PFSK-1 (cell line): ENCODE measurements at regions not wholly inside any gene's neighbourhood (a gene's known extent, or its start where the extent isn't known, plus 50 kb on each side); places are given as distances from the start of the nearest gene placed in this dataset.

Experiments used
- FOXP2 ChIP-seq: optimal IDR thresholded peaks from 2 replicates; pipeline ENCODE3; 2011; ENCODE audit warnings: borderline replicate concordance, control low read depth, inconsistent platforms; ENCODE audit not compliant: insufficient read depth; ENCODE audit errors: extremely low read length, extremely low read depth
- POLR2AphosphoS5 ChIP-seq: IDR thresholded peaks from 2 replicates; pipeline ENCODE4 v1.6.1; 2012; ENCODE audit warnings: low read depth, mild to moderate bottlenecking, control low read depth, low read length, moderate library complexity
- SIN3A ChIP-seq: IDR thresholded peaks from 2 replicates; pipeline ENCODE4 v1.6.1; 2012; ENCODE audit warnings: mild to moderate bottlenecking, low read length, moderate library complexity, borderline replicate concordance; ENCODE audit not compliant: insufficient read depth
- TAF1 ChIP-seq: IDR thresholded peaks from 2 replicates; pipeline ENCODE4 v1.6.1; 2012; ENCODE audit warnings: low read length, control low read depth, borderline replicate concordance; ENCODE audit not compliant: insufficient read depth
- TF ChIP-seq, protein P1 (sequence below), 2 experiments: IDR thresholded peaks; 2 replicates each; pipeline versions ENCODE4 v1.6.1 to v1.8.0; 2011 to 2012; ENCODE audit warnings: low read depth in 2 of 2, low read length in 2 of 2, control low read depth in 1 of 2, inconsistent platforms in 1 of 2, mild to moderate bottlenecking in 1 of 2, moderate library complexity in 1 of 2; ENCODE audit not compliant: insufficient read depth in 1 of 2

DNA sequence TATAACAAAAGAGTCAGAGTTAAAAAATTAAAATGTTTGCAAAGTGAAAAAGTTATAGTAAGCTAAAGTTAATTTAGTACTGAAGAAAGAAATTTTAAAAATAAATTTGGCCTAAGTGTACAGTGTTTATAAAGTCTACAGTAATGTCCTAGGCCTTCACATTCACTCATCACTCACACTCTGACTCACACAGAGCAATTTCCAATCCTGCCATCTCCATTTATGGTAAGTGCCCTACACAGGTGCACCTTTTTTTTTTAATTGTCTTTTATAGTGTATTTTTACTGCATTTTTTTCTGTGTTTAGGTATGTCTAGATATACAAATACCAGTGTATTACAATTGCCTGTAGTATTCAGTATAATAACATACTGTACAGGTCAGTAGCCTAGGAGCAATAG is 562.9 kb downstream of the PIK3C3 start:
- TF ChIP-seq FOXP2 (no peak), POLR2AphosphoS5 (no peak), SIN3A (no peak), TAF1 (no peak)
- TF ChIP-seq, protein P1, sequence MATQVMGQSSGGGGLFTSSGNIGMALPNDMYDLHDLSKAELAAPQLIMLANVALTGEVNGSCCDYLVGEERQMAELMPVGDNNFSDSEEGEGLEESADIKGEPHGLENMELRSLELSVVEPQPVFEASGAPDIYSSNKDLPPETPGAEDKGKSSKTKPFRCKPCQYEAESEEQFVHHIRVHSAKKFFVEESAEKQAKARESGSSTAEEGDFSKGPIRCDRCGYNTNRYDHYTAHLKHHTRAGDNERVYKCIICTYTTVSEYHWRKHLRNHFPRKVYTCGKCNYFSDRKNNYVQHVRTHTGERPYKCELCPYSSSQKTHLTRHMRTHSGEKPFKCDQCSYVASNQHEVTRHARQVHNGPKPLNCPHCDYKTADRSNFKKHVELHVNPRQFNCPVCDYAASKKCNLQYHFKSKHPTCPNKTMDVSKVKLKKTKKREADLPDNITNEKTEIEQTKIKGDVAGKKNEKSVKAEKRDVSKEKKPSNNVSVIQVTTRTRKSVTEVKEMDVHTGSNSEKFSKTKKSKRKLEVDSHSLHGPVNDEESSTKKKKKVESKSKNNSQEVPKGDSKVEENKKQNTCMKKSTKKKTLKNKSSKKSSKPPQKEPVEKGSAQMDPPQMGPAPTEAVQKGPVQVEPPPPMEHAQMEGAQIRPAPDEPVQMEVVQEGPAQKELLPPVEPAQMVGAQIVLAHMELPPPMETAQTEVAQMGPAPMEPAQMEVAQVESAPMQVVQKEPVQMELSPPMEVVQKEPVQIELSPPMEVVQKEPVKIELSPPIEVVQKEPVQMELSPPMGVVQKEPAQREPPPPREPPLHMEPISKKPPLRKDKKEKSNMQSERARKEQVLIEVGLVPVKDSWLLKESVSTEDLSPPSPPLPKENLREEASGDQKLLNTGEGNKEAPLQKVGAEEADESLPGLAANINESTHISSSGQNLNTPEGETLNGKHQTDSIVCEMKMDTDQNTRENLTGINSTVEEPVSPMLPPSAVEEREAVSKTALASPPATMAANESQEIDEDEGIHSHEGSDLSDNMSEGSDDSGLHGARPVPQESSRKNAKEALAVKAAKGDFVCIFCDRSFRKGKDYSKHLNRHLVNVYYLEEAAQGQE (IDR thresholded peaks at IDR 0.05; ENCODE audit: insufficient read depth in 1 of 2, low read depth in 2 of 2, low read length in 2 of 2), result no peak

DNA sequence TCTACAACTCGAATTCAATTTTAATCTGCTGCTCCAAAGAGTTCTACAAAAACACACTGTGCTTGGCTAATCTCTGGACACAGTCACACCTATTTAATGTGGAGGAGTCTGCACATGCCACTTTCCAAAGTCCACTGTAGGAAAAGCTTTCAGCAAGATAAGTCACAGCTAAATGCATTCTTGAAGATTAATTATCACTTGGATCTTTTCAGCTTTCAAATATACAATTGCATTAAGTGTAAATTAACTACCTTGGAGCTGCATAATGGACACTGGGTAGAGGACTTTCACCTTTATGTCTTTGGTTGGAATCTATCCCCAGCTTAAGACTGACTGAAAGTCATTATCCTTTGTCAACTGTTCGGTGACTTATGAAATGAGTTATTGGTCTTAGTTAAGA is 565.1 kb downstream of the PIK3C3 start:
- TF ChIP-seq TAF1, result no peak
- TF ChIP-seq POLR2AphosphoS5, result no peak
- TF ChIP-seq, protein P1 (IDR thresholded peaks at IDR 0.05; ENCODE audit: insufficient read depth in 1 of 2, low read depth in 2 of 2, low read length in 2 of 2), result no peak
- TF ChIP-seq SIN3A, result no peak
- TF ChIP-seq FOXP2, result no peak

DNA sequence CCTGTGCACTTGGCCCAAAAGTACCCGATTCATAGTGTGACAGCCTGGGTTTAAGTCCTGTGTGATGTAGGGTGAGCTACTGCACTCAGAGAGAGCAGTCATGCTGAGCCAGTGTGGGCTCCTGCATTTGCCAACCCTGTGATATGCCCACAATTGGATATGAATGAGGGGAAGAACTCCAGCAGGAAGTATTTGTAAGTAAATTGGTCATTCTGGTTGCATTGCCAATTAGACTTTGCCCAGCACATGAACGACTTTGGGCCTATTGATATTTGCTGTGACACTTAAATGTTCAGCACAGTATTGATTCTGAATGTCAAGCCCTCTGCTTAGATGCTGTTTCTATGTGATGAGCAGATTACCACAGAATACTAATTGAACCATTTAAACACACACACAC is 570.9 kb downstream of the PIK3C3 start:
- TF ChIP-seq POLR2AphosphoS5 (no peak), FOXP2 (no peak), SIN3A (no peak), TAF1 (no peak)
- TF ChIP-seq, protein P1 (IDR thresholded peaks at IDR 0.05; ENCODE audit: insufficient read depth in 1 of 2, low read depth in 2 of 2, low read length in 2 of 2), result no peak

DNA sequence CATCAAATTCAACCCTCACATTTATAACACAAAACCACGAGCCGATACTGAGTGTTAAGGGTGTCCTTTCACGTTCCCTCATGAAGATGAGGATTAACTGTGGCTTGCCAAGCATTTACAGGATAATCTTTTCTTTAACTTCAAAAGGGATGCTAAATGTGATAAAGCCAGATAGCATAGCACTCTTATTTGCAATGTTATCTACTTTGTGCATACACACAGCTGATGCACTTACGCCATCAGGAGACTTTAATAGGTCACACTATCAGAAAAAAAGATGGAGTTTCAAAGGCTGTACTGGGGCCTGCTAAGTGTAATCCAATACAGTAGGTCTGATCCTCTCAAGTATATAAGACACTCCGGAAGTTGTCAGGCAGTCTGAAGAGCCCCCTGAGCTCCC is 572.7 kb downstream of the PIK3C3 start:
- TF ChIP-seq, protein P1 (IDR thresholded peaks at IDR 0.05; ENCODE audit: insufficient read depth in 1 of 2, low read depth in 2 of 2, low read length in 2 of 2), result no peak
- no peak for TF ChIP-seq FOXP2
- no peak for TF ChIP-seq TAF1
- no peak for TF ChIP-seq SIN3A
- TF ChIP-seq POLR2AphosphoS5, result no peak

DNA sequence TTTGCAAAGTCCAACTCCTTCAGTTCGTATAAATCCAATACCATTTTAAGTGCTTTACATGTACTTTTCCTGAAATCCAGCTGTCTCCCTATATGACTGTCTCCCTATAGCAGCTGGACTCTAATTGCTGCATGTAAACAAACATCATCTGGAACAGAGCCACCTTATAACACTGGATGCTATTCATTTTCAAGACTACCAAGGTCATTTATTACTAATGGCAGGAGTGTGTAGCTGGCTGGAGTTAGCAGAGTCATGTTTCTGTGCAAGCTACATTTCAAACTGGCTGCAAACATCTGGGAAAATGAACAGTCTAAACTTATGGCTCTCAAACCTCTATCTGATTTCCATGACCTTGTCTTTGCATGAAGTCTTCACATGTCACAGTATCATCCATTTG is 575.2 kb downstream of the PIK3C3 start:
- TF ChIP-seq POLR2AphosphoS5, result no peak
- no peak for TF ChIP-seq FOXP2
- no peak for TF ChIP-seq TAF1
- TF ChIP-seq, protein P1 (IDR thresholded peaks at IDR 0.05; ENCODE audit: insufficient read depth in 1 of 2, low read depth in 2 of 2, low read length in 2 of 2), result no peak
- TF ChIP-seq SIN3A, result no peak
